Smooth muscle cell (in vitro differentiated cells): ENCODE measurements at regions not wholly inside any gene's neighbourhood (a gene's known extent, or its start where the extent isn't known, plus 50 kb on each side); places are given as distances from the start of the nearest gene placed in this dataset.

Experiments used
- DNase-seq: peaks from one replicate; lab custom pipeline; 2025; ENCODE audit not compliant: unreplicated experiment; lab: John Stamatoyannopoulos, UW
- H2AFZ ChIP-seq: fragments of 200-600 bp; sonication (generic); 2 replicates; pipeline ENCODE4 v1.6.0; 2016; ENCODE audit warnings: antibody characterized with exemption, low read depth, mild to moderate bottlenecking
- H3F3A ChIP-seq: fragments of 200-600 bp; sonication (generic); 2 replicates; pipeline ENCODE4 v1.6.0; 2017; ENCODE audit warnings: antibody characterized with exemption, low read depth
- H3K27ac ChIP-seq: fragments of 200-600 bp; sonication (generic); 2 replicates; pipeline ENCODE4 v1.5.1; 2016; ENCODE audit warnings: low read depth, mild to moderate bottlenecking
- H3K27me3 ChIP-seq: fragments of 200-600 bp; sonication (generic); 2 replicates; pipeline ENCODE4 v1.6.1; 2016; ENCODE audit warnings: low read depth, mild to moderate bottlenecking
- H3K36me3 ChIP-seq: fragments of 200-600 bp; sonication (generic); 2 replicates; pipeline ENCODE4 v1.5.1; 2016; ENCODE audit warnings: low read depth
- H3K4me1 ChIP-seq: fragments of 200-600 bp; sonication (generic); 2 replicates; pipeline ENCODE4 v1.5.1; 2016; ENCODE audit warnings: low read depth
- H3K4me2 ChIP-seq: fragments of 200-600 bp; sonication (generic); 2 replicates; pipeline ENCODE4 v1.6.0; 2016; ENCODE audit warnings: mild to moderate bottlenecking
- H3K4me3 ChIP-seq: fragments of 200-600 bp; sonication (generic); 2 replicates; pipeline ENCODE4 v1.5.1; 2016; ENCODE audit warnings: mild to moderate bottlenecking
- H3K79me2 ChIP-seq: fragments of 200-600 bp; sonication (generic); 2 replicates; pipeline ENCODE4 v1.6.0; 2016; ENCODE audit warnings: low read depth, mild to moderate bottlenecking
- H3K9ac ChIP-seq: fragments of 200-600 bp; sonication (generic); 2 replicates; pipeline ENCODE4 v1.6.0; 2016; ENCODE audit warnings: low read depth
- H3K9me3 ChIP-seq: fragments of 200-600 bp; sonication (generic); replicated peaks from 2 replicates; pipeline ENCODE4 v1.5.1; 2016; ENCODE audit warnings: low read depth
- H4K20me1 ChIP-seq: fragments of 200-600 bp; sonication (generic); 2 replicates; pipeline ENCODE4 v1.6.0; 2016; ENCODE audit warnings: low read depth
- CTCF ChIP-seq: fragments of 200-600 bp; sonication (generic); IDR thresholded peaks from 2 replicates; pipeline ENCODE4 v1.5.1; 2017; ENCODE audit warnings: borderline replicate concordance, mild to moderate bottlenecking, antibody characterized with exemption; ENCODE audit not compliant: insufficient read depth, poor library complexity, severe bottlenecking
- WGBS: methylation state at CpG from one replicate; pipeline ENCODE4 v1.1.7; 2016; ENCODE audit warnings: low lambda C conversion rate; 5-methylcytosine and 5-hydroxymethylcytosine counted together

DNA sequence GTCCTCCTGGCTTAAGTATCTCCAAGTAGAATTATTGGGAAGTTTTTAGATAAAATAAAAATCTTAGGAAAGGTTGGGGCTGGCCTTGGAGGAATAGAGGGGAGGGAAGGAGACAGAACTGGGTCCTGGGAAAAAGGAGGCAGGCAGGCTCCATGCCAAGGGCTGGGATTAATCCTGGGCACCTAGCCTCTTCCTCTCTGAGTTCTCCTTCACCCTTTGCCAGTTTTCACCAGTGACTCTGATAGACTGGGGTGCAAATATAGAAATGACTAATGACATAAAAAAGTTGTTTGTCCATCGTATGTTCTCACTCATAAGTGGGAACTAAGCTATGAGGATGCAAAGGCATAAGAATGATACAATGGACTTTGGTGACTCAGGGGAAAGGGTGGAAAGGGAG is 81.9 kb downstream of the RMI1 start:
- Histone ChIP-seq H3K27ac (no peak overlapping the region), H3K9me3 (no peaks in the 10 kb centered on the region), H3K4me1 (no peaks in the 10 kb centered on the region), H3K4me2 (no peak overlapping the region), H3F3A (no peaks in the 10 kb centered on the region), H3K36me3 (no peaks in the 10 kb centered on the region), H4K20me1 (no peaks in the 10 kb centered on the region), H3K79me2 (no peaks in the 10 kb centered on the region), H3K9ac (no peak overlapping the region), H3K27me3 (no peaks in the 10 kb centered on the region), H2AFZ (no peak overlapping the region), H3K4me3 (no peak overlapping the region)
- DNase-seq, result no peak
- no peak for TF ChIP-seq CTCF
- WGBS, result 76% methylated on average over 1 of the region's 1 CpG

- 92% methylated on average over 2 of the region's 2 CpGs for WGBS
- Histone ChIP-seq H3K9me3 (no peaks in the 10 kb centered on the region), H3K4me2 (no peak overlapping the region), H4K20me1 (no peaks in the 10 kb centered on the region), H3K4me3 (no peak overlapping the region), H3K27ac (no peak overlapping the region), H3K79me2 (no peaks in the 10 kb centered on the region), H3K36me3 (no peaks in the 10 kb centered on the region), H3K9ac (no peak overlapping the region), H3F3A (no peaks in the 10 kb centered on the region), H3K27me3 (no peaks in the 10 kb centered on the region), H2AFZ (no peak overlapping the region), H3K4me1 (no peaks in the 10 kb centered on the region)
- TF ChIP-seq CTCF, result no peak
- DNase-seq, result no peak
Measured at GRCh38 chr9:84067821-84068220, 87.2 kb downstream of the RMI1 start.

DNA sequence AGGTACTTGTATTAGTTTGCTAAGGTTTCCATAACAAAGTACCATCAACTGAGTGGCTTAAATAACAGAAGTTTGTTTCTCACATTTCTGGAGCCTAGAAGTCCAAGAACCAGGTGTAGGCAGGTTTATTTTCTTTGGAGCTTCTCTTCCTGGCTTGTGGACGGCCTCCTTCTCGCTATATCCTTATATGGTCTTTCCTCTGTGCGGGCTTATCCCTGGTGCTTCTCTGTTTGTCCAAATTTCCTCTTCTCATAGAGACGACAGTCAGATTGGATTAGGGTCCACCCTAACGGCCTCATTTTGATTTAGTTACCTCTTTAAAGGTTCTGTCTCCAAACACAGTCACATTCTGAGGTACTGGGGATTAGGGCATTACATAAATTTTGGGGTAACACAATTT is 88.3 kb downstream of the RMI1 start:
- no peak overlapping the region for H2AFZ ChIP-seq

More for the DNA sequence above, 88.3 kb downstream of the RMI1 start:
- no peak overlapping the region for H3K4me3 ChIP-seq
- no peak overlapping the region for H3K9ac ChIP-seq
- no peaks in the 10 kb centered on the region for H3K79me2 ChIP-seq
- no peaks in the 10 kb centered on the region for H3F3A ChIP-seq
- no peak for DNase-seq
- H3K4me1 ChIP-seq, result no peaks in the 10 kb centered on the region
- 74% methylated on average over 5 of the region's 5 CpGs for WGBS
- no peaks in the 10 kb centered on the region for H3K9me3 ChIP-seq
- H3K27me3 ChIP-seq, result no peaks in the 10 kb centered on the region
- no peaks in the 10 kb centered on the region for H3K36me3 ChIP-seq
- no peak for TF ChIP-seq CTCF
- no peak overlapping the region for H3K27ac ChIP-seq
- H4K20me1 ChIP-seq, result no peaks in the 10 kb centered on the region
- no peak overlapping the region for H3K4me2 ChIP-seq
